Small intestine (tissue), 7 donors: ENCODE measurements at regions not wholly inside any gene's neighbourhood (a gene's known extent, or its start where the extent isn't known, plus 50 kb on each side); places are given as distances from the start of the nearest gene placed in this dataset.

Experiments
- DNase-seq, 2 donors: peaks; one replicate each; pipeline versions ENCODE4 v3.0.0 to v3.0.0-alpha.2; 2013
- FAIRE-seq: peaks from 2 replicates; lab custom pipeline; 2012; peaks lifted over from hg19 to GRCh38; lab: Jason Lieb, UNC
- H3K27ac ChIP-seq, 3 donors: one replicate each; pipeline ENCODE4 v1.5.1; 2013; ENCODE audit warnings: low read length in 2 of 3, mild to moderate bottlenecking in 2 of 3, control low read depth in 1 of 3, inconsistent platforms in 1 of 3, low read depth in 1 of 3, moderate library complexity in 1 of 3
- H3K27me3 ChIP-seq, 3 donors: one replicate each; pipeline ENCODE4 v1.6.1; 2013; ENCODE audit warnings: low read length in 3 of 3, inconsistent platforms in 1 of 3; ENCODE audit not compliant: control insufficient read depth in 3 of 3, insufficient read depth in 3 of 3
- H3K36me3 ChIP-seq, 3 donors: one replicate each; pipeline ENCODE4 v1.6.1; 2013; ENCODE audit warnings: low read length in 3 of 3, inconsistent platforms in 1 of 3, low read depth in 1 of 3, mild to moderate bottlenecking in 1 of 3, moderate library complexity in 1 of 3; ENCODE audit not compliant: control insufficient read depth in 3 of 3, insufficient read depth in 2 of 3
- H3K4me1 ChIP-seq, 3 donors: one replicate each; pipeline ENCODE4 v1.6.1; 2013; ENCODE audit warnings: low read length in 2 of 3, inconsistent platforms in 1 of 3, low read depth in 1 of 3, mild to moderate bottlenecking in 1 of 3, moderate library complexity in 1 of 3; ENCODE audit not compliant: control insufficient read depth in 3 of 3, insufficient read depth in 2 of 3
- H3K4me3 ChIP-seq, 3 donors: one replicate each; pipeline ENCODE4 v1.5.1; 2013; ENCODE audit warnings: low read length in 3 of 3, control low read depth in 1 of 3, inconsistent platforms in 1 of 3, low read depth in 1 of 3, mild to moderate bottlenecking in 1 of 3, moderate library complexity in 1 of 3
- H3K9me3 ChIP-seq, 2 donors: one replicate each; pipeline ENCODE4 v1.6.1; 2013; ENCODE audit warnings: low read depth in 1 of 2, low read length in 1 of 2; ENCODE audit not compliant: control insufficient read depth in 2 of 2, insufficient read depth in 1 of 2
- WGBS, 3 donors: extraction: QIAGEN DNeasy Blood & Tissue Kit; methylation state at CpG; one replicate each; pipeline ENCODE4 v1.1.7; 2013; 5-methylcytosine and 5-hydroxymethylcytosine counted together
- donor health status: healthy with polysubstance abuse.
- donor health status: control.
- donor health status: control.
- donor health status: Bipolar disorder and iron deficiency.
- donor health status: healthy.

DNA sequence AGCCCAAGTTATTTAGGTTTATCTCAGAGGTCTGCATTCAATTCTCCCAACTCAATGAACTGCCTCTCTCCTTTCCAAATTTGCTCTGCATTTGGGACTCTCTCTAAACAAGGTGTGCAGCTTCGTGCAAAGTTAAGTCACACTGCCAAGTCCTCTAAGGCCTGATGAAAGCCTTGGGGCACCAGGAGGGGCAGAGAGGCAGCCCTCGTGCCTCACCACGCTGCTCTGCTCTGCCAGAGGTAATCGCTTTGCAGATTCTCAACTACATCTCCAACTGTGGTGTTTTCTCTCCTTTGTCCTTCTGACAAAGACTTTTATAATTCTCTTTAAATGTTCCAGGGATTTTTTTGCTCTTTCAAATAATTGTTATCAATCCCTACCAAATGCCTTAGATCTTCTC, 283.0 kb downstream of the MEIS1 start:
- FAIRE-seq (no peak), DNase-seq (no peak)
- Histone ChIP-seq H3K4me3 (no peak overlapping the region), H3K9me3 (no peaks in the 10 kb centered on the region), H3K27me3 (no peaks in the 10 kb centered on the region), H3K27ac (no peak overlapping the region), H3K36me3 (no peaks in the 10 kb centered on the region), H3K4me1 (no peaks in the 10 kb centered on the region)
- 72 to 82% (median 75%) methylated on average over 4 of the region's 4 CpGs for WGBS, 3 donors

GRCh38 chr2:66721776-66722175, 286.9 kb downstream of the MEIS1 start:
- Histone ChIP-seq H3K4me3 (no peak overlapping the region), H3K36me3 (no peaks in the 10 kb centered on the region), H3K27me3 (no peaks in the 10 kb centered on the region), H3K27ac (no peak overlapping the region), H3K4me1 (no peaks in the 10 kb centered on the region), H3K9me3 (no peaks in the 10 kb centered on the region)
- WGBS, 3 donors: 63 to 73% (median 66%) methylated on average over 1 of the region's 1 CpG
- DNase-seq (no peak), FAIRE-seq (no peak)

DNA sequence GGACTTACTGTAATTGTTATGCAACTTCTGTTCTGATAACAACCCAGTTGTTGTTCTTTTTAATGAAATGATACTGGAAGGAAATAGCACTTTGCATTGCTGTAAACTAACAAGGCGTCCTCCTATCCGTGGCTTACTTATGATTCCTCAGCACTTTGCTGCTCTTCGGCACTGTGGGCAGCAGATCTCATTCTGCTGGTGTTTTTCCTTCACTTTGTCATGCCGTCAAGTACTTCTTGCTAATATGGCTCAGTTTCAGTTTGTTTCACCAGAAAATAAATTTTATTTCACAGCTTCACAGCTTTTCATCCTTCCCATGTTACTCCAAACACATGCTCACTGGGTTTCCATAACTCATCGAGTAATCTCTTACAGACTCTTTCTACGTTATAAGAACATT, 289.3 kb downstream of the MEIS1 start:
- Histone ChIP-seq H3K4me1 (no peaks in the 10 kb centered on the region), H3K4me3 (no peak overlapping the region), H3K36me3 (no peaks in the 10 kb centered on the region), H3K27me3 (no peaks in the 10 kb centered on the region), H3K27ac (no peak overlapping the region), H3K9me3 (no peaks in the 10 kb centered on the region)
- DNase-seq (no peak), FAIRE-seq (no peak)
- 68 to 85% (median 83%) methylated on average over 6 of the region's 6 CpGs for WGBS, 3 donors

DNA sequence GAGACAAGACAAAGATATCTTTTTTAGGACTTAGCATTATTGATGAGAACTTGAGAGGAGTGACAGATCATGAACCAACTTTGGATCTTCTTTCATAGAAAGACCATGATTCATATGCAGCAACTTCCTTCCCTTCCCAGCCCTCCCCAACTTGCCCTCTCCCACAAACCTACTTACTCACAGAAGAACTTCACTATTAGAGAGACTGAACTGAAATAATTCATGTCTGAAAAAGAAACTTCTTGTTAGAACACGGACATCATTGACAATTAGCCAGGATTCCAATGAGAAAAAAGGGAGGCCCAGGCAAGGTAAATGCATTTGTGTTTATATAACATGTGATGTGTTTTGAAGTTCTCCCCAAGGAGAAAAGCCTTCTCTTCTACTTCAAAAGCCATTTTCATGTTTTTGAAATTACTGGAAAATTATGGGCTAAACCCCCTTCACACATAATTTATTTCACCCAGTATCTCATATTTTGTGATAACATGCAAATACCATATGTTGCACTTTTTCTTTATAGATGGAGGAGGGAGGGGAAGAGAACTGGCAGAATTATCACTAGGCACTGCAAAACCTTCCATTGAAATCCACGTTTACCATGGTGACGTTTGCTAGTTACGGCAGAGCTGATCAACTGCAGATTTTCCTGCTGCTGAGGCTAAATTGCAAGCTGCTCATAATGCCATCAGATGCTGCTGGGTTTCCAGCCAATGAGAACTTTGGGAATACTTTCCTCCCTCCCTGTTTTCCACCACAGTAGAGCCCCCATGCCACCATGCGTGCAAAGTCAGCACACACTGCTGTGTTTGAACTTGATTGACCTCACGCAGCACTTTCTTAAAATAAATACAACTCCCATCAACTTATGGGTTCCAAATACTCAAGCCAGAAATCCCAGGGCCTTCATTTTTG, 294.7 kb downstream of the MEIS1 start:
- H3K27ac ChIP-seq: no peak overlapping the region
- no peak for DNase-seq
- no peak for FAIRE-seq
- no peaks in the 10 kb centered on the region for H3K27me3 ChIP-seq
- no peak overlapping the region for H3K4me3 ChIP-seq
- WGBS, 3 donors: 72 to 77% (median 73%) methylated on average over 6 of the region's 6 CpGs
- H3K36me3 ChIP-seq: no peaks in the 10 kb centered on the region
- H3K4me1 ChIP-seq: no peaks in the 10 kb centered on the region
- H3K9me3 ChIP-seq: no peaks in the 10 kb centered on the region

DNA sequence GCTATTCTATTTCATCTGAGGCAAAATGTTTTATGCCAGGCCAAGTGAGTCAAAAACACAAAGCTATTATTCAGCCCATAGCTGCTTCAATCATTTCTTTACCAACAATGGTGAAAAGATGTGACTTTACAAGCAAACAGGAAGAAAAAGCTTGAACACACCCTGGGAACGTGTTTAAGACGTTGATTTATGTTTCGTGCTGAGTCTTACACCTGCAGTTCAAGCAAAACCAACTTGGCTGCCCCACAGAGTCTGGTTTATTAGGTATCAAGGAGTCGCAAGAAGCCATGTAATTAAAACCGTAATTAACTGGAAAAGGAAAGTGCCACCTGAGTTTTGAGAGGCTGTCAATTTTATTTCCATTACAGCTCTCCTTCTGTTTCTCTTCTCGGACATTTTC, 295.5 kb downstream of the MEIS1 start:
- Histone ChIP-seq H3K9me3 (no peaks in the 10 kb centered on the region), H3K4me3 (no peak overlapping the region), H3K27ac (no peak overlapping the region), H3K36me3 (no peaks in the 10 kb centered on the region), H3K4me1 (no peaks in the 10 kb centered on the region), H3K27me3 (no peaks in the 10 kb centered on the region)
- FAIRE-seq: no peak
- 72 to 90% (median 76%) methylated on average over 6 of the region's 6 CpGs for WGBS, 3 donors
- no peak for DNase-seq

GRCh38 chr2:66733364-66733999, 298.6 kb downstream of the MEIS1 start:
- no peaks in the 10 kb centered on the region for H3K9me3 ChIP-seq
- H3K4me1 ChIP-seq: no peaks in the 10 kb centered on the region
- peaks cover 0 to 2% (median 0%) of the 10 kb centered on the region in 3 donors for H3K27me3 ChIP-seq
- H3K27ac ChIP-seq: peak overlapping the region in 1 of 3 donors; percentile 3
- DNase-seq (no peak), FAIRE-seq (no peak)
- WGBS, 3 donors: 71 to 74% (median 74%) methylated on average over 8 of the region's 8 CpGs
- H3K4me3 ChIP-seq: no peak overlapping the region
- H3K36me3 ChIP-seq: no peaks in the 10 kb centered on the region

DNA sequence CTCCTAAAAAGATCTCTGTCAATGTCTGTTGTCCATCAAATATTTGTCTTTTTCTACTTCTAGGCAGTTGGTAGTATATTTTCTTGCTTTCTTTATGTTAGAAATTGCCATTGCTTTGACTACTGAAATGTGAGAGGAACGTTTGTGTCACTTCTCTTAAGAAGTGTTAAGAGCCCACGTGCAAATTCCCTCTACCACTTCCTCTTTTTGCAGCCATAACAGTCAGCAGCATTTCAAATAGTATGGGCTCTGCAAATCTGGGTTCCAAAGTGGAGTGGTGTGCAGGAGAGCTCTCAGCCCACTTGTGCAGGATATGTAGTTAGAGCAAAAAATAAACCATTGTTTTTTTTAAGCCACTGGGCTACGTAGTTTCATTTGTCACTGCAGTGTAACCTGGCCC, 314.0 kb downstream of the MEIS1 start:
- DNase-seq (no peak), FAIRE-seq (no peak)
- Histone ChIP-seq H3K36me3 (no peaks in the 10 kb centered on the region), H3K9me3 (no peaks in the 10 kb centered on the region), H3K4me3 (no peak overlapping the region), H3K4me1 (no peaks in the 10 kb centered on the region), H3K27me3 (peaks cover 0 to under 1% (median 0%) of the 10 kb centered on the region in 3 donors), H3K27ac (no peak overlapping the region)
- 40 to 49% (median 43%) methylated on average over 3 of the region's 3 CpGs for WGBS, 3 donors

- WGBS, 3 donors: 64 to 91% (median 76%) methylated on average over 1 of the region's 1 CpG
- no peak overlapping the region for H3K27ac ChIP-seq
- no peak for FAIRE-seq
- no peaks in the 10 kb centered on the region for H3K36me3 ChIP-seq
- no peaks in the 10 kb centered on the region for H3K9me3 ChIP-seq
- H3K4me1 ChIP-seq: no peaks in the 10 kb centered on the region
- DNase-seq: no peak
- no peaks in the 10 kb centered on the region for H3K27me3 ChIP-seq
- H3K4me3 ChIP-seq: no peak overlapping the region
Measured at GRCh38 chr2:66749566-66749965, 314.6 kb downstream of the MEIS1 start.
